ENCODE measurements at regions not wholly inside any gene's neighbourhood (a gene's known extent, or its start where the extent isn't known, plus 50 kb on each side); places are given as distances from the start of the nearest gene placed in this dataset.

GRCh38 chr14:65263177-65263788 is 149.2 kb upstream of the FUT8 start:
- H2AFZ ChIP-seq (ENCODE audit: low read length): peak overlapping the region; percentile 5; the same call in 1 of the 2 replicates
- no peak overlapping the region for H3K4me3 ChIP-seq (ENCODE audit: low read length)
- no TSS peak for BruUV-seq (replicated peaks)
- H3F3A ChIP-seq (ENCODE audit: low read length, unreplicated experiment): no peaks in the 10 kb centered on the region
- H3K27me3 ChIP-seq (ENCODE audit: low read length): no peaks in the 10 kb centered on the region
- no peaks in the 10 kb centered on the region for H4K20me1 ChIP-seq (ENCODE audit: low read length)
- ChIA-PET CTCF (no interaction called here), POLR2A (ENCODE audit: unreplicated experiment) (no interaction called here)
- TF ChIP-seq EZH2 (IDR thresholded peaks at IDR 0.05; ENCODE audit: low read length, unreplicated experiment) (no peak), EZH2phosphoT487 (IDR thresholded peaks at IDR 0.05; ENCODE audit: borderline replicate concordance, low read length) (no peak), CTCF (conservative IDR thresholded peaks at IDR 0.05; ENCODE audit: low read depth, low read length) (no peak)
- no peak overlapping the region for H3K4me2 ChIP-seq (ENCODE audit: low read length)
- H3K9ac ChIP-seq (ENCODE audit: low read length): no peak overlapping the region
- peak; percentile 65 for DNase-seq
- H3K4me1 ChIP-seq (ENCODE audit: insufficient read depth, low read length): peaks cover 15% of the 10 kb centered on the region
- no peaks in the 10 kb centered on the region for H3K9me2 ChIP-seq (replicated peaks; ENCODE audit: low read length)
- intact Hi-C loops (cut with micrococcal nuclease): no loop called here
- 0 out of 2 replicates have a peak, but pooled peaks cover 3% of the 10 kb centered on the region for H3K9me3 ChIP-seq (ENCODE audit: low read length)
- peak; percentile 61 for ATAC-seq
- peaks cover 4% of the 10 kb centered on the region; the same call in 1 of the 2 replicates for H3K36me3 ChIP-seq (ENCODE audit: low read depth, low read length)
- H3K27ac ChIP-seq (ENCODE audit: low read length): 0 out of 2 replicates have a peak overlapping the region, but pooled peaks have one; percentile 4
- no peaks in the 10 kb centered on the region for H3K79me2 ChIP-seq (ENCODE audit: low read length)

- no TSS peak for BruUV-seq (replicated peaks)
- no peak overlapping the region for H3K27ac ChIP-seq (ENCODE audit: low read length)
- no peak overlapping the region for H2AFZ ChIP-seq (ENCODE audit: low read length)
- H3K4me2 ChIP-seq (ENCODE audit: low read length): no peak overlapping the region
- H3F3A ChIP-seq (ENCODE audit: low read length, unreplicated experiment): no peaks in the 10 kb centered on the region
- H3K36me3 ChIP-seq (ENCODE audit: low read depth, low read length): no peaks in the 10 kb centered on the region
- CTCF ChIA-PET: no interaction called here
- no peaks in the 10 kb centered on the region for H3K27me3 ChIP-seq (ENCODE audit: low read length)
- H3K9ac ChIP-seq (ENCODE audit: low read length): no peak overlapping the region
- no peaks in the 10 kb centered on the region for H3K9me2 ChIP-seq (replicated peaks; ENCODE audit: low read length)
- intact Hi-C loops (cut with micrococcal nuclease): no loop called here
- TF ChIP-seq EZH2phosphoT487 (IDR thresholded peaks at IDR 0.05; ENCODE audit: borderline replicate concordance, low read length) (no peak), EZH2 (IDR thresholded peaks at IDR 0.05; ENCODE audit: low read length, unreplicated experiment) (no peak), CTCF (conservative IDR thresholded peaks at IDR 0.05; ENCODE audit: low read depth, low read length) (no peak)
- ATAC-seq (no peak), DNase-seq (no peak)
- H3K4me1 ChIP-seq (ENCODE audit: insufficient read depth, low read length): peaks cover 21% of the 10 kb centered on the region
- POLR2A ChIA-PET (ENCODE audit: unreplicated experiment): no interaction called here
- no peaks in the 10 kb centered on the region for H3K79me2 ChIP-seq (ENCODE audit: low read length)
- H4K20me1 ChIP-seq (ENCODE audit: low read length): no peaks in the 10 kb centered on the region
- H3K4me3 ChIP-seq (ENCODE audit: low read length): no peak overlapping the region
- no peaks in the 10 kb centered on the region for H3K9me3 ChIP-seq (ENCODE audit: low read length)
These were observed 144.7 kb upstream of the FUT8 start for GRCh38 chr14:65267856-65268255.

GRCh38 chr14:65268594-65268993 is 143.9 kb upstream of the FUT8 start:
- Histone ChIP-seq H3K36me3 (ENCODE audit: low read depth, low read length) (no peaks in the 10 kb centered on the region), H3K9me3 (ENCODE audit: low read length) (no peaks in the 10 kb centered on the region), H3K4me3 (ENCODE audit: low read length) (no peak overlapping the region), H3K27me3 (ENCODE audit: low read length) (no peaks in the 10 kb centered on the region), H3K4me1 (ENCODE audit: insufficient read depth, low read length) (peaks cover 13% of the 10 kb centered on the region), H3K79me2 (ENCODE audit: low read length) (no peaks in the 10 kb centered on the region), H3K27ac (ENCODE audit: low read length) (no peak overlapping the region), H2AFZ (ENCODE audit: low read length) (no peak overlapping the region), H3K9ac (ENCODE audit: low read length) (no peak overlapping the region), H4K20me1 (ENCODE audit: low read length) (no peaks in the 10 kb centered on the region), H3F3A (ENCODE audit: low read length, unreplicated experiment) (no peaks in the 10 kb centered on the region), H3K9me2 (replicated peaks; ENCODE audit: low read length) (no peaks in the 10 kb centered on the region), H3K4me2 (ENCODE audit: low read length) (no peak overlapping the region)
- POLR2A ChIA-PET (ENCODE audit: unreplicated experiment): no interaction called here
- intact Hi-C loops (cut with micrococcal nuclease): no loop called here
- no peak for TF ChIP-seq EZH2 (IDR thresholded peaks at IDR 0.05; ENCODE audit: low read length, unreplicated experiment)
- no peak for TF ChIP-seq EZH2phosphoT487 (IDR thresholded peaks at IDR 0.05; ENCODE audit: borderline replicate concordance, low read length)
- no peak for TF ChIP-seq CTCF (conservative IDR thresholded peaks at IDR 0.05; ENCODE audit: low read depth, low read length)
- ATAC-seq (no peak), DNase-seq (no peak)
- no TSS peak for BruUV-seq (replicated peaks)
- CTCF ChIA-PET: no interaction called here
